D721Med (cell line): ENCODE measurements at regions not wholly inside any gene's neighbourhood (a gene's known extent, or its start where the extent isn't known, plus 50 kb on each side); places are given as distances from the start of the nearest gene placed in this dataset.

Experiments used
- DNase-seq: peaks from one replicate; pipeline ENCODE4 v3.0.0; 2011; ENCODE audit warnings: low spot score; ENCODE audit not compliant: insufficient read length
- FAIRE-seq: peaks from 2 replicates; lab custom pipeline; 2011; peaks lifted over from hg19 to GRCh38; lab: Jason Lieb, UNC
- CTCF ChIP-seq: IDR thresholded peaks from 2 replicates; pipeline ENCODE4 v1.5.1; 2012; ENCODE audit warnings: mild to moderate bottlenecking, control low read depth; ENCODE audit not compliant: insufficient read depth; ENCODE audit errors: missing control alignments

- FAIRE-seq (no peak), DNase-seq (no peak)
- TF ChIP-seq CTCF = no peak
Measured at GRCh38 chrX:42135583-42136228, 212.4 kb upstream of the CASK start.

GRCh38 chrX:42131856-42132255 lies 208.5 kb upstream of the CASK start:
- no peak for DNase-seq
- FAIRE-seq = no peak
- no peak for TF ChIP-seq CTCF

GRCh38 chrX:42129022-42129940 lies 205.9 kb upstream of the CASK start:
- DNase-seq = no peak
- no peak for TF ChIP-seq CTCF
- FAIRE-seq = no peak

- FAIRE-seq = no peak
- no peak for DNase-seq
- no peak for TF ChIP-seq CTCF
Measured at GRCh38 chrX:42128587-42128986, 205.2 kb upstream of the CASK start.

GRCh38 chrX:42128020-42128419 lies 204.7 kb upstream of the CASK start:
- no peak for FAIRE-seq
- no peak for TF ChIP-seq CTCF
- no peak for DNase-seq

- no peak for TF ChIP-seq CTCF
- no peak for FAIRE-seq
Measured at GRCh38 chrX:42127563-42127962, 204.2 kb upstream of the CASK start.

GRCh38 chrX:42123369-42123768 lies 200.0 kb upstream of the CASK start:
- FAIRE-seq (no peak), DNase-seq (no peak)
- TF ChIP-seq CTCF = no peak

More at GRCh38 chrX:42127563-42127962, 204.2 kb upstream of the CASK start:
- DNase-seq = no peak
